ENCODE measurements at regions not wholly inside any gene's neighbourhood (a gene's known extent, or its start where the extent isn't known, plus 50 kb on each side); places are given as distances from the start of the nearest gene placed in this dataset.

DNA sequence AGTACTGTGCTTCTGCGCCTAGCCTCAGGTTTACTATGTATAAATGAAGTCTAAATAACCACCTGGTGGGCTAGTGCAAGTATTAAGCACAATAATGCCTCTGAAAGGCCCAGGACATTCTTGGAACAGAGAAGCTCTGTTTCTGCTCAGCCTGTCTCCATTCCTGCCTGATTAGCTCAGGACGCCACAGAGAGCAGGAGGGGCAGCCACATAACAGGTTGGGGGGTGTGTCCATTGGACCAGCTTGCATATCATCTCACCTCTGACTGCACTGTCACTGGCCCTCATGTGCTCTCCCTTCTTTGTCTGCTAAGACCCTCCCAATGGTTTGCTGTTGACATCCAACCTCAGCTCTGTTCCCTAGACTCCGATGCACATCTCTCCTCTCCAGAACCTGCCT, 52.8 kb upstream of the IKZF1 start:
- TF ChIP-seq MZF1 (CRISPR knock-in tag; IDR thresholded peaks at IDR 0.05; ENCODE audit: borderline replicate concordance) (no peak), SMARCC2 (IDR thresholded peaks at IDR 0.05) (no peak), JUND (CRISPR knock-in tag; IDR thresholded peaks at IDR 0.05) (no peak), KDM1A (CRISPR knock-in tag; IDR thresholded peaks at IDR 0.05) (no peak), SUZ12 (IDR thresholded peaks at IDR 0.05; ENCODE audit: low read depth, low read length) (no peak), EZH2 (conservative IDR thresholded peaks at IDR 0.05; ENCODE audit: low read depth, low read length) (no peak), NR2F1 (CRISPR knock-in tag; IDR thresholded peaks at IDR 0.05) (no peak)
- TF ChIP-seq, protein P1, sequence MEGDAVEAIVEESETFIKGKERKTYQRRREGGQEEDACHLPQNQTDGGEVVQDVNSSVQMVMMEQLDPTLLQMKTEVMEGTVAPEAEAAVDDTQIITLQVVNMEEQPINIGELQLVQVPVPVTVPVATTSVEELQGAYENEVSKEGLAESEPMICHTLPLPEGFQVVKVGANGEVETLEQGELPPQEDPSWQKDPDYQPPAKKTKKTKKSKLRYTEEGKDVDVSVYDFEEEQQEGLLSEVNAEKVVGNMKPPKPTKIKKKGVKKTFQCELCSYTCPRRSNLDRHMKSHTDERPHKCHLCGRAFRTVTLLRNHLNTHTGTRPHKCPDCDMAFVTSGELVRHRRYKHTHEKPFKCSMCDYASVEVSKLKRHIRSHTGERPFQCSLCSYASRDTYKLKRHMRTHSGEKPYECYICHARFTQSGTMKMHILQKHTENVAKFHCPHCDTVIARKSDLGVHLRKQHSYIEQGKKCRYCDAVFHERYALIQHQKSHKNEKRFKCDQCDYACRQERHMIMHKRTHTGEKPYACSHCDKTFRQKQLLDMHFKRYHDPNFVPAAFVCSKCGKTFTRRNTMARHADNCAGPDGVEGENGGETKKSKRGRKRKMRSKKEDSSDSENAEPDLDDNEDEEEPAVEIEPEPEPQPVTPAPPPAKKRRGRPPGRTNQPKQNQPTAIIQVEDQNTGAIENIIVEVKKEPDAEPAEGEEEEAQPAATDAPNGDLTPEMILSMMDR (CRISPR knock-in tag; IDR thresholded peaks at IDR 0.05) = no peak
